ENCODE measurements at regions not wholly inside any gene's neighbourhood (a gene's known extent, or its start where the extent isn't known, plus 50 kb on each side); places are given as distances from the start of the nearest gene placed in this dataset.

- H3K27ac ChIP-seq: no peak overlapping the region
- WGBS, 4 donors: 41 to 87% (median 64%) methylated on average over 1 of the region's 1 CpG
These were observed 655.0 kb downstream of the EPHA3 start for GRCh38 chr3:89762405-89762804.

DNA sequence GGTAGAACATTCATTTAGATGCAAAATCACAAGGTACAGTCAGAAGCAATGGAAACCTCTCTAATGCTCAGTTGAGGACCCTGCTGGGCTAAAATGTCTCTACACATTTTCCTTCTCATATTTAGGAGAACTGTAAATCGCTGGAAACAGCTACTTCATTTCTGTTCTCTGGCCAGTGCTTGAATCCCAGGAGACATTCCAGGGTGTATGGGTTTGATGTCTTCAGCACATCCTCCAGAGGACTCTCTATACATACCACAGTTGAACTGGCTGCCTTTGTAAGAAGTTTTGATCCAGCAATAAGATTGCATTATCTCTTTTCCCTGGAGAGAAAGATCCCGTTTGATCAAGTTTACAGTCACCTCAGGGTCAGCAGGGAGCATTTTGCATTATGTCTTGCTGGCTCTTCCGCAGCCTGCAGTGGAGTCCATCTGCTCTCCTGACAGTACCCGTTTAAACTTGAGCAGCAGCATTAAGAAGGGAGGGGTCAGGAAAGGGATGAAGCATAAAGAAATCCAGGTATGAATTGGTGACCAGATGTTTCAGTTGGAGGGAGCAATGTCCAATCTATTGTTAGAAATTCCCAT, 676.0 kb downstream of the EPHA3 start:
- ATAC-seq (no peak), DNase-seq (no peak)
- intact Hi-C loops (cut with DNase I): no loop called here
- H3K27me3 ChIP-seq: no peaks in the 10 kb centered on the region
- whole genome bisulfite sequencing, 4 donors: 34 to 49% (median 47%) methylated on average over 4 of the region's 4 CpGs
- TF ChIP-seq, protein P1, sequence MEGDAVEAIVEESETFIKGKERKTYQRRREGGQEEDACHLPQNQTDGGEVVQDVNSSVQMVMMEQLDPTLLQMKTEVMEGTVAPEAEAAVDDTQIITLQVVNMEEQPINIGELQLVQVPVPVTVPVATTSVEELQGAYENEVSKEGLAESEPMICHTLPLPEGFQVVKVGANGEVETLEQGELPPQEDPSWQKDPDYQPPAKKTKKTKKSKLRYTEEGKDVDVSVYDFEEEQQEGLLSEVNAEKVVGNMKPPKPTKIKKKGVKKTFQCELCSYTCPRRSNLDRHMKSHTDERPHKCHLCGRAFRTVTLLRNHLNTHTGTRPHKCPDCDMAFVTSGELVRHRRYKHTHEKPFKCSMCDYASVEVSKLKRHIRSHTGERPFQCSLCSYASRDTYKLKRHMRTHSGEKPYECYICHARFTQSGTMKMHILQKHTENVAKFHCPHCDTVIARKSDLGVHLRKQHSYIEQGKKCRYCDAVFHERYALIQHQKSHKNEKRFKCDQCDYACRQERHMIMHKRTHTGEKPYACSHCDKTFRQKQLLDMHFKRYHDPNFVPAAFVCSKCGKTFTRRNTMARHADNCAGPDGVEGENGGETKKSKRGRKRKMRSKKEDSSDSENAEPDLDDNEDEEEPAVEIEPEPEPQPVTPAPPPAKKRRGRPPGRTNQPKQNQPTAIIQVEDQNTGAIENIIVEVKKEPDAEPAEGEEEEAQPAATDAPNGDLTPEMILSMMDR (IDR thresholded peaks at IDR 0.05): no peak
- no peak for TF ChIP-seq POLR2A (IDR thresholded peaks at IDR 0.05)
- H3K27ac ChIP-seq: no peak overlapping the region
- H3K4me3 ChIP-seq: no peak overlapping the region
- no peaks in the 10 kb centered on the region for H3K9me3 ChIP-seq
- peaks cover 0 to 2% (median 0%) of the 10 kb centered on the region in 12 donors for H3K4me1 ChIP-seq
- no peaks in the 10 kb centered on the region for H3K36me3 ChIP-seq

More at GRCh38 chr3:89762405-89762804, 655.0 kb downstream of the EPHA3 start:
- peaks cover 0 to 4% (median 0%) of the 10 kb centered on the region in 12 donors for H3K9me3 ChIP-seq
- no peak overlapping the region for H3K4me3 ChIP-seq
- H3K36me3 ChIP-seq: no peaks in the 10 kb centered on the region
- no peaks in the 10 kb centered on the region for H3K4me1 ChIP-seq
- TF ChIP-seq, protein P1 (IDR thresholded peaks at IDR 0.05): no peak
- no peak for TF ChIP-seq POLR2A (IDR thresholded peaks at IDR 0.05)
- no peaks in the 10 kb centered on the region for H3K27me3 ChIP-seq
- no peak for DNase-seq
- ATAC-seq: no peak
- intact Hi-C loops (cut with DNase I): no loop called here

DNA sequence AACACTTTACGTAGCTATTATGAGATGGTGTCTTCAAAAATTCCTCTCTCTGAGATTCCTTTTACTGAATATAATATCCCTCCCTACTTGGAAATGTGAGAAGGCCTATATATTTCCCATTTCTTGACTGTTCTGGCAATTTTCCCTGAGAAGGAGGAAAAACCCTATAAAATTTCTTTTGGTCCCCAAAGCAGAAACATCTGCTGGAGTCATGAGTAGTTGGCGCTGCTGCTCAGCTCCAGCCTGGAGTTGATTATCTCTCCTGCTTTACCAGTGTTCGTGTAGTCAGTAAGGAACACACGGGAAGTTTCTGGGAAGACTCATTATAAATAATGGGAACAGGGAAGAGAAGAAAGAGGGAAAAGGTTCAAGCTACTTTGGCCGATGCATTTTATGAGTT, 680.1 kb downstream of the EPHA3 start:
- Histone ChIP-seq H3K4me3 (no peak overlapping the region), H3K9me3 (peaks cover 0 to 3% (median 0%) of the 10 kb centered on the region in 12 donors), H3K36me3 (no peaks in the 10 kb centered on the region), H3K27ac (no peak overlapping the region), H3K4me1 (peaks cover 0 to 2% (median 0%) of the 10 kb centered on the region in 12 donors), H3K27me3 (no peaks in the 10 kb centered on the region)
- no peak for ATAC-seq
- 58 to 67% (median 63%) methylated on average over 5 of the region's 5 CpGs for WGBS, 4 donors
- TF ChIP-seq, protein P1 (IDR thresholded peaks at IDR 0.05): no peak
- no peak for TF ChIP-seq POLR2A (IDR thresholded peaks at IDR 0.05)
- intact Hi-C loops (cut with DNase I): no loop called here
- DNase-seq: no peak

- no peak for ATAC-seq
- Histone ChIP-seq H3K9me3 (peaks cover 0 to 3% (median 0%) of the 10 kb centered on the region in 12 donors), H3K36me3 (no peaks in the 10 kb centered on the region), H3K27ac (no peak overlapping the region), H3K4me3 (no peak overlapping the region), H3K4me1 (peaks cover 0 to 2% (median 0%) of the 10 kb centered on the region in 12 donors), H3K27me3 (no peaks in the 10 kb centered on the region)
- 58 to 65% (median 60%) methylated on average over 1 of the region's 1 CpG for whole genome bisulfite sequencing, 4 donors
- no peak for DNase-seq
- intact Hi-C loops (cut with DNase I): no loop called here
- TF ChIP-seq, protein P1 (IDR thresholded peaks at IDR 0.05): no peak
- no peak for TF ChIP-seq POLR2A (IDR thresholded peaks at IDR 0.05)
These were observed 680.6 kb downstream of the EPHA3 start for GRCh38 chr3:89787979-89788378.
